ENCODE measurements at regions not wholly inside any gene's neighbourhood (a gene's known extent, or its start where the extent isn't known, plus 50 kb on each side); places are given as distances from the start of the nearest gene placed in this dataset.

DNA sequence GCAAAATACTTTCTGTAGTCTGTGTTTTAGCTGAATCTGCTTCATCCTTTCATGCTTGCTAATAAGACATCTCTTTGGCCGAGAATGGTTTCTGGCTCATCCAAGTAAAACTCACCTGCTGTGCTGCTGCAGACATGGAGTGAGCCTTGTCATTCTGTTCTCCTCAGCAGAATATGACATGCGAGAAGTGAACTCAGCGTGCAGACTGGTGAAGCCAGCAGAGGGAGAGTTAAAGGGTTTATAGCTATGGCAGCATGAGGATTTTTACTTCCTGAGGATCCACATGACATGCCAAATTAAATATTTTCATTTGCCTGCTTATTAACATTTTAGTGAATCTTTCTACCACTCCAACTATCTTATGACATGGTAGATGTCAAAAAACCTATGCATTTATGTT, 658.4 kb upstream of the NECTIN3 start:
- H3K4me3 ChIP-seq (ENCODE audit: low read depth, low read length), result no peak overlapping the region
- no peak for DNase-seq (ENCODE audit: low read depth)
- TF ChIP-seq, protein P1, sequence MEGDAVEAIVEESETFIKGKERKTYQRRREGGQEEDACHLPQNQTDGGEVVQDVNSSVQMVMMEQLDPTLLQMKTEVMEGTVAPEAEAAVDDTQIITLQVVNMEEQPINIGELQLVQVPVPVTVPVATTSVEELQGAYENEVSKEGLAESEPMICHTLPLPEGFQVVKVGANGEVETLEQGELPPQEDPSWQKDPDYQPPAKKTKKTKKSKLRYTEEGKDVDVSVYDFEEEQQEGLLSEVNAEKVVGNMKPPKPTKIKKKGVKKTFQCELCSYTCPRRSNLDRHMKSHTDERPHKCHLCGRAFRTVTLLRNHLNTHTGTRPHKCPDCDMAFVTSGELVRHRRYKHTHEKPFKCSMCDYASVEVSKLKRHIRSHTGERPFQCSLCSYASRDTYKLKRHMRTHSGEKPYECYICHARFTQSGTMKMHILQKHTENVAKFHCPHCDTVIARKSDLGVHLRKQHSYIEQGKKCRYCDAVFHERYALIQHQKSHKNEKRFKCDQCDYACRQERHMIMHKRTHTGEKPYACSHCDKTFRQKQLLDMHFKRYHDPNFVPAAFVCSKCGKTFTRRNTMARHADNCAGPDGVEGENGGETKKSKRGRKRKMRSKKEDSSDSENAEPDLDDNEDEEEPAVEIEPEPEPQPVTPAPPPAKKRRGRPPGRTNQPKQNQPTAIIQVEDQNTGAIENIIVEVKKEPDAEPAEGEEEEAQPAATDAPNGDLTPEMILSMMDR (IDR thresholded peaks at IDR 0.05; ENCODE audit: low read depth, low read length, missing control alignments), result no peak

DNA sequence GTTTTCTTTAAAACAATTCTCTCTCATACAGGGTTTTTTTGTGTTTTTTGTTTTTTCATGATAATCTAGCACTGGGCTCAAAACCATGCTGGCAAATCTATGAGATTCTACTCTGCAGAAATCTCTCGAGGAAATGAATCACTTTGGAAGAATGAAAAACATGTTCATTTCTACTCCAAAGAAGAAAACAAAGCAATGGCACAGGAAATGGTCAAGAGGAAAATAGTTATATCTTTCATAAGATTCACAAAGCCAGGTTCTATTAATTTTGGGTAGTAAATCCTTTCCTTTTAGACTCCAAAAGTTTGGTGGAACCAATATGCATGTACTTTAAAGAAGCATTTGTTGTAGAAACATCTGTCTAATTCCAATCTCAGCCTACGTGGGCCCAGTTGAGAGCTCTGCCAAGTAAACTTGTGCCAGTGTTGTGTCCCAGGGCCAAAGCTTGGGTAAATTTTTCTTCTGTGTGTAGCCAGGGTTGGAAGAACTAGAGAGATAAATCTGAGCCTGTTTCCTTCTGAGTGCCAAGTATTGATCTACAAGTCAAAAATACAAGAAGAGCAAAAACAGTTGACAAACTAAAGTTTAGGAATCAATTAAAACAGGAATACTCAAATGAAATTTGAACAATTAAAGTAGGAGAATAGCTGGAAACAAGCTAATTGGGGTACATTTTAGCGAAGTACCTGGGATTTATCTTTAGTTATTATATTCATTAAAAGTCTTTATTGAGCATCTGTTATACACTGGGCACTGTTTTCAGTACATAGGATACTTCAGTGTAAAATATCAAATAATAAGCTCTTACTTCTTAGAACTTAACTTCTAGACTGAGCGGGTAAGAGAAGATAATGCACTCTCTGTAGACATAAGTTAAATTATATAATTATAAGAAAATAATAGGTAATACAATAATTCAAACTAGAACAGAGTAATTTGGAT, 657.5 kb upstream of the NECTIN3 start:
- TF ChIP-seq, protein P1 (IDR thresholded peaks at IDR 0.05; ENCODE audit: low read depth, low read length, missing control alignments), result no peak
- DNase-seq (ENCODE audit: low read depth), result no peak
- H3K4me3 ChIP-seq (ENCODE audit: low read depth, low read length), result no peak overlapping the region

DNA sequence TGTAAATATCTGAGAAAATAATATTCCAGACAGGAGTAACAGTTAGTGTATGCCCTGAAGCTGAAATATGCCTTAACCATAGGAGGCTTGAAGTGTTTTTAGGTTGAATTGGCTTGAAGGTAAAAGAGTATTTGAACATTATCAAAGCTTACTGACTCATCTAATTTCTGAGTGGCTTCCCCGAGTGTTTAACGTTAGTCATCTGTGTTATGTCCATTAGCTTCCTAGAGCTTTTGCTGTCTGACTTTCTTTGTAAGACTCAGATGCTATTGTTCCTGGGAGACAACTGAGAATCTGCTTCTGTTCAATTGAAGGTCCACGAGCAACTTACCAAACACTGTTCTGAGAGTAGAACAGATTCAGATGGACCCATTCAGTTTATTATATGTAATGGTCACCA, 656.8 kb upstream of the NECTIN3 start:
- TF ChIP-seq, protein P1 (IDR thresholded peaks at IDR 0.05; ENCODE audit: low read depth, low read length, missing control alignments), result no peak
- DNase-seq (ENCODE audit: low read depth), result no peak
- no peak overlapping the region for H3K4me3 ChIP-seq (ENCODE audit: low read depth, low read length)

DNA sequence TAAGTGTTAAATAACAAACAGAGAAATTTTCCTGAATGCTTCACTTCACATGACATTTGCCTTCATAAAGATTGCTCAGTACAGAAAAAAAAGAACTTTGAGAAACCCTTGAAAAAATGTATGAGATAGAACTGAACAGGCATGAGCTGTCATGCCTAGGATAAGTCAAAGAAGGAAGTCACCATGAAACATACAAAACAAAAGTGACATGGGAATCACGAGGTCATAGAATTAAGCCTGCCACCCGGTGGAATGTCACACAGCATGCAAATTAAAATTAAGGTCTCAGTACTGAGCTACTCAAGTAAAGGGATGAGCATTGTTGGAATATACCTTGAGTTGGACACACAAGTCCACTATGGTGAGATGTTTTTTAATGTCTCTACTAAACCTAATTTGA, 652.5 kb upstream of the NECTIN3 start:
- TF ChIP-seq, protein P1 (IDR thresholded peaks at IDR 0.05; ENCODE audit: low read depth, low read length, missing control alignments), result no peak
- no peak overlapping the region for H3K4me3 ChIP-seq (ENCODE audit: low read depth, low read length)
- DNase-seq (ENCODE audit: low read depth), result no peak

DNA sequence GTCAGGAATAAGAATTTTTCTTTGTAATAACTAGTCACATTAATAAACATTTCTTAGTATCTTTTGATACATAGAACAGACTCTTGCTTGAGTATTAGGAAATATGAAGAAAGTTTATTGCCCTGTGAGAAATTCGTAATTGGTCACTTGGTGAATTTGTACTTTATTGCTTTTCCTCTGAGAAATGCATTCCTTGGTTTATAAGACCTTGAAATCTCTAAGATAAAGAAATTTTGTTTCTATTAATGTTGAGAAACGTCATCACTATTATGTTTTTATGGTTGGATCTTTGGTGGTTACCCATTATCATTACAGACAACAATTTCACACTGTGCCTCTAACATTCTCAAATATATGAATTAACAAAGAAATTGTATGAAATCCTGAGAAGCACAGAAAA, 652.0 kb upstream of the NECTIN3 start:
- H3K4me3 ChIP-seq (ENCODE audit: low read depth, low read length), result no peak overlapping the region
- TF ChIP-seq, protein P1 (IDR thresholded peaks at IDR 0.05; ENCODE audit: low read depth, low read length, missing control alignments), result no peak
- DNase-seq (ENCODE audit: low read depth), result no peak

DNA sequence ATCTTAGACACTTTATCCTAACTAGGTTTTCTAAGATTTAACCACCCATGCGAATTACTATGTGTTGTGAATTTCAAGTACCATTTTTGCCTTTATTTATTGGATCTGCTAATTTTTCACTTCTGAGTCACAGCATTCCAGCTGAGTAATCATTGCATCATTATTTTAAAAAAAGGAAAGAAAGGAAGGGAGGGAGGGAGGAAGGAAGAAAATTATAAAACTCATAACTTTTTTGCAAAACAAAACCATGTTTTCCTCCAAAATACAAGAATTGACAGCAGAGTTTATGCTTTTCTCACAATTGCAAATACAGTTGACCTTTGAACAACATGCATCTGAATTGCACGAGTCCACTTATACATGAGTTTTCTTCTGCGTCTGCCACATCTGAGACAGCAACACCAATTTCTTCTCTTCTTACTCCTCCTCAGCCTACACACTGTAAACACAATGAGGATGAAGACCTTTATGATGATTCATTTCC, 651.4 kb upstream of the NECTIN3 start:
- TF ChIP-seq, protein P1 (IDR thresholded peaks at IDR 0.05; ENCODE audit: low read depth, low read length, missing control alignments), result no peak
- no peak overlapping the region for H3K4me3 ChIP-seq (ENCODE audit: low read depth, low read length)
- DNase-seq (ENCODE audit: low read depth), result no peak

Data from GM12864 (cell line).